HG02623 (cell line): ENCODE measurements at regions not wholly inside any gene's neighbourhood (a gene's known extent, or its start where the extent isn't known, plus 50 kb on each side); places are given as distances from the start of the nearest gene placed in this dataset.
"Not testable (repeated sequence)": the region's sequence is repeated elsewhere in the genome, so short reads cannot be mapped to it uniquely, and the experiment has no call there.

ENCODE experiments used
- ATAC-seq: cut with Tn5 transposase; IDR thresholded peaks from one replicate; pipeline ENCODE4 v1.9.1; 2021; ENCODE audit warnings: moderate library complexity; ENCODE audit not compliant: unreplicated experiment

DNA sequence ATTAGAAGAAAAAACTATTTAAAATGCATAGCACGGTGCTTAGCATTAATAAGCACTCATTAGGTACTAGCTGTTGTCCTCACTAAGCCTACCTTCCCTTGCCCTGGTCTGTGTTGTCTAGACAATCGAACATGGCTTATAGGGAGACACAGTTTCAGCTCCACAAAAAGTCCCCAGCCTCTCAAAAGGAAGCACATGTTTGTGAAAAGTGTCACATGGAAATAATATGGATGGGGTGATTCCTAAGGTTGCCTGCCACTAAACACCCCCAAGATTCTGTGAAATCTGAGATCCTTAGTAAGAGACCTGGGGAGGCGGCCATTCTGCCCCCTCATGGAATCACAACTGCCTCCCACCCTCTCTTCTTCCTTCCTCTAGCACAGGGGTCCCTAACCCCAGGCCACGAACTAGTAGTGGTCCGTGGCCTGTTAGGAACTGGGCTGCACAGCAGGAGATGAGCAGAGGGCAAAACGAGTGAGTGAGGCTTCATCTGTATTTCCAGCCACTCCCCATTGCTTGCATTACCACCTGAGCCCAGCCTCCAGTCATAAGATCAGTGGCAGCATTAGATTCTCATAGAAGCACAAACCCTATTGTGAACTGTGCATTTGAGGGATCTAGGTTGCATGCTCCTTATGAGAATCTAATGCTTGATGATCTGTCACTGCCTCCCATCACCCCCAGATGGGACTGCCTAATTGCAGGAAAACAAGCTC lies 59.6 kb upstream of the NDUFV2 start:
- ATAC-seq = no peak

DNA sequence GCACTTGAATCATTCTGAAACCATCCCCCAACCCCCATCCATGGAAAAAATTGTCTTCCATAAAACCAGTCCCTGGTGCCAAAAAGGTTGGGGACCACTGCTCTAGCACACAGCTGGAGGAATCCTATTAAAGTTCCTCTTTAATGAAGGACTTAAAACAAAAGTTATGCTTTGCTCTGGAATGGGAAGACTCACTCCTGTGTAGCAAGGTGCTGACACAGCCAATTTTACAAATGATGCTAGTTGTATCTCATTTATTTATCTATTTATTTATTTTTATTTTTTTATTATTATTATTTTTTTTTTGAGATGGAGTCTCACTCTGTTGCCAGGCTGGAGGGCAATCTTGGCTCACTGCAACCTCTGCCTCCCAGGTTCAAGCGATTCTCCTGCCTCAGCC lies 58.9 kb upstream of the NDUFV2 start:
- ATAC-seq = no peak

DNA sequence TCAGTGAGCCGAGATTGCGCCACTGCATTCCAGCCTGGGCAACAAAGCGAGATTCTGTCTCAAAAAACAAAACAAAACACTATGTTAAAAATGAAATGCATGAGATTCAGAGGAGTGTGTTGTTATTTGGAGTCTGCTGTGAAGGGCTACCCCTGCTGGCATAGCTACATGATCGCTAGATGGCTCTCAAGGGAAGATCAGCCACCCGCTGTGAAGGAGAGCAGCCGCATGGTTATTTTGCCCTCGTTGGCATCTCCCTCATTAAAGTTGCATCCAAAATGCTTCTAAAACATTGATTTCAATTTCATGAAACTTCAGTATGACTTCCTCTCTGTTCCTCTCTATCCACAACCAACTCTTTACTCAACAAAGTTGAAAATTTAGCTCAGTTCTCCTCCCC lies 54.8 kb upstream of the NDUFV2 start:
- no peak for ATAC-seq

DNA sequence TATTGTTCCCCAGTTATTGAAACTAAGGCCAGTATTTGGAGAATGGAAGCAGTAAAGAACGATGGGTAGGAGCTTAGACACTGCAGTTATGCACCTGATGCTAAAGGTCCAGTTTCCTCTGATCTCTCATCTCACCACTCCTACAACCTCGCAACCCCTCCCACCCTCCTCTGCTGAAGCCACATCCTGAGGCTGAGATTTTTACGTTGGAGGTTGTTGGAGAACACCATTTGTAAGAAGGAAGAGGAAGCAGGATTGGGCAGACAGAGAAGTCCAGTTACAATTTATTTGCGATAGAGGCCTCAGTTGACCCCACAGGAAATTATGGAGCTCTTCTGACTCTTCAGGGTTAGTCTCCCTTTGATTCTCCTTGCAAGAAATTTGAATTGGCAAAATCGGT lies 54.3 kb upstream of the NDUFV2 start:
- ATAC-seq = no peak

DNA sequence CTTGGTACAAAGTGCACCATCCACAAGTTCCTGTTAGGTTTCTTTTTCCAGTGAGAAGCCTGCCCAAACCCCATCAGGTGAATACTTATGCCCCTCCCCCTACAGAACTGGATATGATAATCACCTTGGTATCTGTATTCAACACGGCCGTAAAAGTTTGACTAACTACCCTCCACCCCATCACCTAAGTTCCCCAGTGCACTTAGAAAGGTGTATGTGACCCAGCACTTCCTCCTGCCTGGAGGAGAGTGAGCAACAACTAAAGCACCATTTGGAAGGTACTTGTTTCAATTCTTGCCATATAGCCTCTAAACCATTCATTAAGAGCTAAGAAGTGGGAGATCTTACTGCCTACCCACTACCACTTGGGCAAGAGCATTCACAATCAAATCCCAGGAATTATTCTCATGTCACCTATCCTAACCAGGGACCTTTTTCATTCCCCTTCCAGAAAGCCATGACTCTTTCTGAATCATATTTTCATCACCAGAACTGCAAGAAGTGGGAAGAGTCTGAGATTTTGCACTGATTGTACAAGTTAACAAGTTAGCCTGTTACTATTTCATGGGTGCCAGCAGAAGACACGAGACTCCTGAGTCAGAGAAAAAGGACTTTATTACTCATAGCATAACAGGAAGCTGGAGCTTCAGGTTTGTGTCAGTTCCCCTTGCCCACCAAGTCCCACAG lies 53.5 kb upstream of the NDUFV2 start:
- ATAC-seq = no peak

DNA sequence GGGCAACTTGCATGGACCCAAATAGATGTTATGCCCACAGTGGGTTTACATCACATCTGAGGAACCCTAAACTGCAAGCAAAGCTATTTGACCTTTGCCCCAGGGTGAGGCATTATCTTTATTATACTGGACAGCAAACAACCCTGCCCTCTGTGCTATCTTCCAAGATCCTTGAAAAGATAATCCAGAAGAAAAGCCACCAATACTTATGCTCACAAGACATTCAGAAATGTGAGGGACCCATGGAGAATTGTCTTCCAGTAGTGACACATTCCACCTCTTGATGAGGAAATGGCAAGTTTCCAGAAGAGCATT lies 53.0 kb upstream of the NDUFV2 start:
- no peak for ATAC-seq

DNA sequence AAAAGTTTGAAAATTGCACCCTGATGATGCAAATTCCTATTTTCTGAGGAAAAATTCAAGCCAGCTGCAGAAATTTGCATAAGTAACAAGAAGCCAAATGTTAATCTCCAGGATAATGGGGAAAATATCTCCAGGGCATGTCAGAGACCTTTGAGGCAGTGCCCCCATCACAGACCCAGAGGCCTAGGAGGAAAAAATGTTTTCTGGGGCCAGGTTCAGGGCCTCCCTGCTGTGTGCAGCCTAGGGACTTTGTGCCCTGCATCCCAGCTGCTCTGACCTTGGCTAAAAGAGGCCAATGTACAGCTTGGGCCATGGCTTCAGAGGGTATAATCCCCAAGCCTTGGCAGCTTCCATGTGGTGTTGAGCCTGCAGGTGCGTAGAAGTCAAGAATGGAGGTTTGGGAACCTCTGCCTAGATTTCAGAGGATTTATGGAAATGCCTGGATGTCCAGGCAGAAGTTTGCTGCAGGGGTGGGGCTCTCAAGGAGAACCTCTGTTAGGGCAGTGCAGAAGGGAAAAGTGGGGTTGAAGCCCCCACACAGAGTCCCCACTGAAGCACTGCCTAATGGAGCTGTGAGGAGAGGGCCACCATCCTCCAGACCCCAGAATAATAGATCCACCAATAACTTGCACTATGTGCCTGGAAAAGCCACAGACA lies 51.7 kb upstream of the NDUFV2 start:
- not testable (repeated sequence) for ATAC-seq
